HAP-1 (cell line): ENCODE measurements at regions not wholly inside any gene's neighbourhood (a gene's known extent, or its start where the extent isn't known, plus 50 kb on each side); places are given as distances from the start of the nearest gene placed in this dataset.

Experiments
- DNase-seq, 2 experiments: peaks; one replicate each; pipeline ENCODE4 v3.0.0-alpha.2; 2016 to 2020; ENCODE audit warnings: low spot score in 2 of 2
- H3K27me3 ChIP-seq: fragments of 250-450 bp; sonication (Bioruptor Pico); 2 replicates; pipeline ENCODE4 v1.5.1; 2020; ENCODE audit warnings: low read depth, mild to moderate bottlenecking, moderate library complexity
- H3K36me3 ChIP-seq: fragments of 250-450 bp; sonication (Bioruptor Pico); replicated peaks from 2 replicates; pipeline ENCODE4 v1.5.1; 2020; ENCODE audit warnings: mild to moderate bottlenecking
- H3K4me1 ChIP-seq: fragments of 250-450 bp; sonication (Bioruptor Pico); 2 replicates; pipeline ENCODE4 v1.5.1; 2020; ENCODE audit warnings: mild to moderate bottlenecking
- H3K4me3 ChIP-seq: fragments of 250-450 bp; sonication (Bioruptor Pico); 2 replicates; pipeline ENCODE4 v1.5.1; 2020; ENCODE audit warnings: mild to moderate bottlenecking, moderate library complexity
- H3K9me3 ChIP-seq: fragments of 250-450 bp; sonication (Bioruptor Pico); 2 replicates; pipeline ENCODE4 v1.5.1; 2020; ENCODE audit warnings: mild to moderate bottlenecking, moderate library complexity
- in situ Hi-C: fragments of 300-500 bp; cut with MboI; formaldehyde crosslinking; loops from 3 replicates; pipeline ENCODE4 v1.14.3; 2020; ENCODE audit warnings: low sequenced_read_pairs, inconsistent platforms, mixed read lengths

DNA sequence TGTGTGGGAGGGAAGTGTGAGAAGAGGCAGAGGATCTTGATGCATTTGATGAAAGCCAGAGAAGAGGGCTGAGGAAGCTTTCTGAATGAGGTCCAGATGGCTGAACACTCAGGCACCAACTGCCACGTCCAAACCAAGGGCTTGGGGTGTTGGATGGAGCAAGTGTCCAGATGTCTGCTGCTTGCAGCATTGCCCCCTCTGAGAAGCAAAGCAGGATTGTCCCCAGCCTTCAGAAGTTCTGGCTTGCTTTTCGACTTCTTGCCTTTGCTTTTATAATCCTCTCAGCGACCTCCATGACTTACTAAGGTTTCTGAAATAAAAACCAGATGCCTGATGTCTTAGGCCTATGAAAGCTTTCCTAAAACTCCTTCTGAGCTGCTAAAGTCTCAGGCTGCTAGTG is 182.5 kb downstream of the HUNK start:
- Histone ChIP-seq H3K36me3 (no peaks in the 10 kb centered on the region), H3K4me1 (no peaks in the 10 kb centered on the region; the same call in 1 of the 2 replicates), H3K9me3 (no peaks in the 10 kb centered on the region), H3K27me3 (no peaks in the 10 kb centered on the region), H3K4me3 (no peak overlapping the region)
- in situ Hi-C loops = no loop called here
- DNase-seq = no peak
